ENCODE measurements at regions not wholly inside any gene's neighbourhood (a gene's known extent, or its start where the extent isn't known, plus 50 kb on each side); places are given as distances from the start of the nearest gene placed in this dataset.

DNA sequence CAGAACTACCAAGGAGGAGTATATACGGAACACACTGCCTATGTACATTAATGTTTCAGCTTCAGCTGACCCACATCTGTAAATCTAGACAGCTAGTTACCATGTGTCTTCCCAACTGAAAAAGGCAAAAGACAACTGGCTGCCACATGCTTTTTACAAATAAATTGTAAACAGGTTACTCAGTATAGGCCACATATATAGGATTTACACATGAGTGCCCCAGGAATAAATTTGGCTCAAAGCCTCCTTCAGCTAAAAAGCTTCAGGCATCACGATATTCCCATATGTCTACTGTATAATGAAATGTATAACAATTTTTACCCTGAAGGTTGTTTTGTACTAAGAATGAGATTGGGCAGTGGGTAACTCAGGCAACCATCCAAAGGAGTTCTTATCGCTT is 175.9 kb upstream of the BMP4 start:
- no peak for TF ChIP-seq POLR2A (IDR thresholded peaks at IDR 0.05)
- TF ChIP-seq, protein P1, sequence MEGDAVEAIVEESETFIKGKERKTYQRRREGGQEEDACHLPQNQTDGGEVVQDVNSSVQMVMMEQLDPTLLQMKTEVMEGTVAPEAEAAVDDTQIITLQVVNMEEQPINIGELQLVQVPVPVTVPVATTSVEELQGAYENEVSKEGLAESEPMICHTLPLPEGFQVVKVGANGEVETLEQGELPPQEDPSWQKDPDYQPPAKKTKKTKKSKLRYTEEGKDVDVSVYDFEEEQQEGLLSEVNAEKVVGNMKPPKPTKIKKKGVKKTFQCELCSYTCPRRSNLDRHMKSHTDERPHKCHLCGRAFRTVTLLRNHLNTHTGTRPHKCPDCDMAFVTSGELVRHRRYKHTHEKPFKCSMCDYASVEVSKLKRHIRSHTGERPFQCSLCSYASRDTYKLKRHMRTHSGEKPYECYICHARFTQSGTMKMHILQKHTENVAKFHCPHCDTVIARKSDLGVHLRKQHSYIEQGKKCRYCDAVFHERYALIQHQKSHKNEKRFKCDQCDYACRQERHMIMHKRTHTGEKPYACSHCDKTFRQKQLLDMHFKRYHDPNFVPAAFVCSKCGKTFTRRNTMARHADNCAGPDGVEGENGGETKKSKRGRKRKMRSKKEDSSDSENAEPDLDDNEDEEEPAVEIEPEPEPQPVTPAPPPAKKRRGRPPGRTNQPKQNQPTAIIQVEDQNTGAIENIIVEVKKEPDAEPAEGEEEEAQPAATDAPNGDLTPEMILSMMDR (IDR thresholded peaks at IDR 0.05): no peak
- Histone ChIP-seq H3K4me1 (peaks cover 8 to 12% of the 10 kb centered on the region in 2 donors), H3K4me3 (replicated peaks in 1 of 3) (no peak overlapping the region), H3K27me3 (no peaks in the 10 kb centered on the region), H3K9me3 (no peaks in the 10 kb centered on the region), H3K36me3 (no peaks in the 10 kb centered on the region), H3K27ac (no peak overlapping the region)
- DNase-seq: no peak
- WGBS, 2 donors: 91 to 93% methylated on average over 3 of the region's 3 CpGs
- intact Hi-C loops (cut with DNase I): no loop called here

DNA sequence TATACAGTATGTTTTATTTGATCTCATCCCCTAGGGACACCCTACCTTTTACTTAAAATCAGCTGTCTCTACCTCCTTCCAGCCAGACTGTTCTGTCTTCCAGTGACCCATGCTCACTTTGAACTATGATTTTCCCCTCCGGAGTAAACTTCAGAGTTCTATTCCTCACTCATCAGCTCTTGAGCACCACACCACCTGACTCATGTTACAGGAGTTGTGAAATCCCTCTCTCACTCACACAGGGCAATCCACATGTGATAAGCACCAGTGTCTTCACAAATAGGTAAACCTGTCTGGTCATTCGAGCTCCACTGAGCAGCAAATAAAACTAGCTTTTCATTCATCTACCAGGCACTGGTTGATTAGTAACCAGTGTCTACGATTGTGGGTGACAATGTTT is 177.3 kb upstream of the BMP4 start:
- no peak overlapping the region for H3K4me3 ChIP-seq (replicated peaks in 1 of 3)
- TF ChIP-seq, protein P1 (IDR thresholded peaks at IDR 0.05): no peak
- no peak for TF ChIP-seq POLR2A (IDR thresholded peaks at IDR 0.05)
- H3K4me1 ChIP-seq: peaks cover 9 to 22% of the 10 kb centered on the region in 2 donors
- no peak overlapping the region for H3K27ac ChIP-seq
- H3K27me3 ChIP-seq: no peaks in the 10 kb centered on the region
- no peaks in the 10 kb centered on the region for H3K36me3 ChIP-seq
- DNase-seq: peak; percentile 47 to 48
- 38 to 40% methylated on average over 3 of the region's 3 CpGs for WGBS, 2 donors
- H3K9me3 ChIP-seq: no peaks in the 10 kb centered on the region
- intact Hi-C loops (cut with DNase I): no loop called here

DNA sequence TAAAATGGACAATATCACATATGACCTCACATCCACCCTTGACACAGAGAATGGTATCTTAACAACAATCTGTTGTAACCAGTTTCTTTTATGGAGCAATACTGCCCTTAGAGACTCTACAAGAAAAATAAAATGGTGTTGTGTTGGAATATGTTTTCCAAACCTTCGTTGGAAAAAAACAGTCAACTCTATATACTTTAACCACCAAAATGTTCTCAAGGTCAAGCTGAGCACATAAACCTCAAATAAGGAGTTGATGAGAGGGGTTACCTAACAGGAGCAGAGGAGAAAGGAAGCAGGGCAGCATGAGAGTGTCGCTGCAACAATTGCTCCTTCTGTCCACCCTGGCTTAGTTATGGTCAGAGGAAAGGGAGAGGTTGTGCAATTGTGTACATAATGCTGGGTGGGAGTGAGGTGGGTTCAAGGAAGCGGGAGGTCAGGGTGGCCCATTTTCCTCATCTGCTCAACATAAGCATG is 179.2 kb upstream of the BMP4 start:
- intact Hi-C loops (cut with DNase I): no loop called here
- Histone ChIP-seq H3K27me3 (no peaks in the 10 kb centered on the region), H3K4me1 (peaks cover 9 to 22% of the 10 kb centered on the region in 2 donors), H3K27ac (no peak overlapping the region), H3K4me3 (replicated peaks in 1 of 3) (no peak overlapping the region), H3K9me3 (no peaks in the 10 kb centered on the region), H3K36me3 (no peaks in the 10 kb centered on the region)
- DNase-seq: no peak
- 78 to 82% methylated on average over 3 of the region's 3 CpGs for WGBS, 2 donors
- no peak for TF ChIP-seq POLR2A (IDR thresholded peaks at IDR 0.05)
- TF ChIP-seq, protein P1 (IDR thresholded peaks at IDR 0.05): no peak

DNA sequence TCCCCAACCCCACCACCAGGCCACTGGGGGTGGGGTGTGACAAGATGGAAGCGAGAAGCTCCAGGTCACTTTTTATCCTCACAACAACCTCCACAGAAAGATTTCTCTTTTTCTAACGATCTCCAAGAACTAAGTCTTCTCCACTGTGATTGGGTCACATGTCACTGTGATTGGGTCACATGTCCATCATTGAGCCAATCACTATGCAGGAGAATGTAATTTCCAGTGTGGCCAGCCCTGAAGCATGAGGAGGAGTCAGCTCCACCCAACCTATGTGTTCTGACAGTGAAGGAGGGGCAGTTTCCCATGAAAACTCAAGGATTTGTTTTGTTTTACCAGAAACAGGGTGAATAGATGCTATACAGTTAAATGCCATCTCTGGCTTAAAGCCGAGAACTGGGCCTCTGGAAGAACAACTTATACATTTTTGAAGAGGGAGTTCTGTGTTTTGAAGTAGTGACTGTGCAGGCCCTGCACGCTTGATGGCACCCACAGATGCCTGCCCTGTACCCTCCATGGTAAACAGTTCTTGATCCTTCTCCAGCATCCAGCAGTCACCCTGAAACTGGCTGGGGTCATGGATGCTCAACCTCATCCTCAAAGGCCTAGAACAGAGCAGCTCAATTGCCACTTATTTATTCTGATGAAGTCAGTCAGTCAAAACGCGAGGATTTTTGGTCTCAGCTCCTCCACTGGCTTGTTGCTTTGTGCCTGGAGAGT is 180.4 kb upstream of the BMP4 start:
- intact Hi-C loops (cut with DNase I): no loop called here
- no peak for TF ChIP-seq POLR2A (IDR thresholded peaks at IDR 0.05)
- TF ChIP-seq, protein P1 (IDR thresholded peaks at IDR 0.05): no peak
- Histone ChIP-seq H3K4me1 (peaks cover 9 to 22% of the 10 kb centered on the region in 2 donors), H3K9me3 (no peaks in the 10 kb centered on the region), H3K36me3 (no peaks in the 10 kb centered on the region), H3K4me3 (replicated peaks in 1 of 3) (no peak overlapping the region), H3K27ac (peak overlapping the region; percentile 29 to 65 (median 46)), H3K27me3 (no peaks in the 10 kb centered on the region)
- peak; percentile 57 to 58 for DNase-seq
- 48 to 50% methylated on average over 6 of the region's 6 CpGs for WGBS, 2 donors

DNA sequence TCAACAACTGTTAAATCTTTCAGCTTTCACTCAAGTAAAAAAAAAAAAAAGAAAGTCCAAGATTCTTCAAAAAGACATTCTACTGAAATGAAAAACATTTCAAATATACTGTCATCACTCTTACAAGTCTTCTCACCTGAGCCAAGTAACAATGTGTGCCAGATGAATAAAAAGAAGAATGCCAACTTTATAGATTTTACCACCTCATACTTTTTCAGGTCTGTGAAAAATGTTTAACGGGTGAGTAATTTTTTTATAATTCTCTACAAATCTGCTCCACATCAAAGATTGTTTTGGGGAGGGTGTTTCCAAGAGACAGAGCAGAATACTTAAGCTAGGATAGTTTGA is 181.0 kb upstream of the BMP4 start:
- Histone ChIP-seq H3K27ac (peak overlapping the region; percentile 29 to 65 (median 46)), H3K9me3 (no peaks in the 10 kb centered on the region), H3K27me3 (no peaks in the 10 kb centered on the region), H3K4me1 (peaks cover 9 to 22% of the 10 kb centered on the region in 2 donors), H3K4me3 (replicated peaks in 1 of 3) (no peak overlapping the region), H3K36me3 (no peaks in the 10 kb centered on the region)
- intact Hi-C loops (cut with DNase I): no loop called here
- TF ChIP-seq, protein P1 (IDR thresholded peaks at IDR 0.05): no peak
- no peak for TF ChIP-seq POLR2A (IDR thresholded peaks at IDR 0.05)
- no peak for DNase-seq
- WGBS, 2 donors: 55 to 65% methylated on average over 1 of the region's 1 CpG
